ENCODE measurements at regions not wholly inside any gene's neighbourhood (a gene's known extent, or its start where the extent isn't known, plus 50 kb on each side); places are given as distances from the start of the nearest gene placed in this dataset.

GRCh38 chr3:168506589-168506988 lies 410.9 kb upstream of the GOLIM4 start:
- TF ChIP-seq, protein P1, sequence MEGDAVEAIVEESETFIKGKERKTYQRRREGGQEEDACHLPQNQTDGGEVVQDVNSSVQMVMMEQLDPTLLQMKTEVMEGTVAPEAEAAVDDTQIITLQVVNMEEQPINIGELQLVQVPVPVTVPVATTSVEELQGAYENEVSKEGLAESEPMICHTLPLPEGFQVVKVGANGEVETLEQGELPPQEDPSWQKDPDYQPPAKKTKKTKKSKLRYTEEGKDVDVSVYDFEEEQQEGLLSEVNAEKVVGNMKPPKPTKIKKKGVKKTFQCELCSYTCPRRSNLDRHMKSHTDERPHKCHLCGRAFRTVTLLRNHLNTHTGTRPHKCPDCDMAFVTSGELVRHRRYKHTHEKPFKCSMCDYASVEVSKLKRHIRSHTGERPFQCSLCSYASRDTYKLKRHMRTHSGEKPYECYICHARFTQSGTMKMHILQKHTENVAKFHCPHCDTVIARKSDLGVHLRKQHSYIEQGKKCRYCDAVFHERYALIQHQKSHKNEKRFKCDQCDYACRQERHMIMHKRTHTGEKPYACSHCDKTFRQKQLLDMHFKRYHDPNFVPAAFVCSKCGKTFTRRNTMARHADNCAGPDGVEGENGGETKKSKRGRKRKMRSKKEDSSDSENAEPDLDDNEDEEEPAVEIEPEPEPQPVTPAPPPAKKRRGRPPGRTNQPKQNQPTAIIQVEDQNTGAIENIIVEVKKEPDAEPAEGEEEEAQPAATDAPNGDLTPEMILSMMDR (IDR thresholded peaks at IDR 0.05): no peak
- no peak for TF ChIP-seq POLR2A (IDR thresholded peaks at IDR 0.05)

All from testis (tissue), 2 donors.